BJ (cell line): ENCODE measurements at regions not wholly inside any gene's neighbourhood (a gene's known extent, or its start where the extent isn't known, plus 50 kb on each side); places are given as distances from the start of the nearest gene placed in this dataset.
A peak's percentile ranks its signal among the peaks of the same experiment; 100 is the strongest.

Experiments
- CTCF ChIA-PET: fragments of 350-600 bp; formaldehyde crosslinking; extraction: SDS; loops from one replicate; lab custom pipeline; 2021; ENCODE audit warnings: antibody characterized with exemption, inconsistent platforms; lab: Yijun Ruan, JAX
- POLR2A ChIA-PET: fragments of 300-600 bp; sonication (Branson Sonifier 250); formaldehyde crosslinking; extraction: SDS; loops from one replicate; lab custom pipeline; 2021; ENCODE audit warnings: antibody characterized with exemption; lab: Charles Lee
- DNase-seq: peaks from one replicate; pipeline ENCODE4 v3.0.0-alpha.2; 2011; ENCODE audit warnings: low read depth
- H3K27me3 ChIP-seq: 2 replicates; pipeline ENCODE4 v1.6.0; 2011; ENCODE audit warnings: low read length; ENCODE audit not compliant: control insufficient read depth, insufficient read depth
- H3K36me3 ChIP-seq: 2 replicates; pipeline ENCODE4 v1.5.1; 2011; ENCODE audit warnings: low read length; ENCODE audit not compliant: control insufficient read depth, insufficient read depth
- H3K4me3 ChIP-seq: 2 replicates; pipeline ENCODE4 v1.5.1; 2011; ENCODE audit warnings: low read depth, mild to moderate bottlenecking, control low read depth, low read length
- CTCF ChIP-seq: IDR thresholded peaks from 2 replicates; pipeline ENCODE4 v1.5.1; 2011; ENCODE audit warnings: low read depth, mild to moderate bottlenecking, control low read depth, inconsistent platforms, low read length, moderate library complexity; ENCODE audit not compliant: insufficient read depth

- CTCF ChIA-PET, result interaction anchor here (0.6 to 9.7 kb wide), 11 partner anchors 17 to 436 kb away, joined by 3 to 207 read pairs (median 5); no protein-coding TSS in a partner anchor
- no peak for TF ChIP-seq CTCF
- no peak for DNase-seq
- H3K36me3 ChIP-seq, result no peaks in the 10 kb centered on the region
- POLR2A ChIA-PET, result no interaction called here
- H3K27me3 ChIP-seq, result no peaks in the 10 kb centered on the region
- no peak overlapping the region for H3K4me3 ChIP-seq
These were observed 203.5 kb upstream of the NANOGP8 start for GRCh38 chr15:35288580-35288979.

GRCh38 chr15:35286721-35287120 lies 201.6 kb upstream of the NANOGP8 start:
- POLR2A ChIA-PET, result no interaction called here
- TF ChIP-seq CTCF, result no peak
- CTCF ChIA-PET, result interaction anchor here (1.5 kb wide), 1 partner anchor 158 kb away, joined by 5 read pairs; no protein-coding TSS in a partner anchor
- no peak overlapping the region for H3K4me3 ChIP-seq
- no peak for DNase-seq
- no peaks in the 10 kb centered on the region for H3K36me3 ChIP-seq
- H3K27me3 ChIP-seq, result no peaks in the 10 kb centered on the region

GRCh38 chr15:35282965-35283496 lies 197.9 kb upstream of the NANOGP8 start:
- no peak for TF ChIP-seq CTCF
- ChIA-PET POLR2A (no interaction called here), CTCF (interaction anchor here (1.0 to 2.4 kb wide), 4 partner anchors 12 to 162 kb away, joined by 3 to 11 read pairs (median 4); no protein-coding TSS in a partner anchor)

GRCh38 chr15:35281515-35281914 lies 196.4 kb upstream of the NANOGP8 start:
- no peak for TF ChIP-seq CTCF
- POLR2A ChIA-PET, result no interaction called here
- peak; percentile 30 for DNase-seq

More at GRCh38 chr15:35282965-35283496, 197.9 kb upstream of the NANOGP8 start:
- Histone ChIP-seq H3K27me3 (no peaks in the 10 kb centered on the region), H3K36me3 (no peaks in the 10 kb centered on the region), H3K4me3 (no peak overlapping the region)
- DNase-seq, result no peak

GRCh38 chr15:35279811-35280210 lies 194.7 kb upstream of the NANOGP8 start:
- Histone ChIP-seq H3K27me3 (no peaks in the 10 kb centered on the region), H3K36me3 (no peaks in the 10 kb centered on the region), H3K4me3 (no peak overlapping the region)
- no peak for DNase-seq
- TF ChIP-seq CTCF, result no peak
- ChIA-PET POLR2A (no interaction called here), CTCF (no interaction called here)

More at GRCh38 chr15:35281515-35281914, 196.4 kb upstream of the NANOGP8 start:
- Histone ChIP-seq H3K36me3 (no peaks in the 10 kb centered on the region), H3K27me3 (no peaks in the 10 kb centered on the region), H3K4me3 (no peak overlapping the region)
- CTCF ChIA-PET, result interaction anchor here (1.3 to 2.4 kb wide), 4 partner anchors 10 to 163 kb away, joined by 3 to 11 read pairs (median 4); no protein-coding TSS in a partner anchor
